Stimulated activated CD8-positive, alpha-beta memory T cell treated with anti-CD3 and anti-CD28 coated beads, Interleukin-12 subunit alpha, Interleukin-12 subunit beta, amount 100 ng/mL, for 4 hours (primary cell): ENCODE measurements at regions not wholly inside any gene's neighbourhood (a gene's known extent, or its start where the extent isn't known, plus 50 kb on each side); places are given as distances from the start of the nearest gene placed in this dataset.
"Not testable (repeated sequence)": the region's sequence is repeated elsewhere in the genome, so short reads cannot be mapped to it uniquely, and the experiment has no call there.

Source experiments
- DNase-seq: peaks from one replicate; pipeline ENCODE4 v3.0.0-alpha.2; 2020; ENCODE audit warnings: low read depth

DNA sequence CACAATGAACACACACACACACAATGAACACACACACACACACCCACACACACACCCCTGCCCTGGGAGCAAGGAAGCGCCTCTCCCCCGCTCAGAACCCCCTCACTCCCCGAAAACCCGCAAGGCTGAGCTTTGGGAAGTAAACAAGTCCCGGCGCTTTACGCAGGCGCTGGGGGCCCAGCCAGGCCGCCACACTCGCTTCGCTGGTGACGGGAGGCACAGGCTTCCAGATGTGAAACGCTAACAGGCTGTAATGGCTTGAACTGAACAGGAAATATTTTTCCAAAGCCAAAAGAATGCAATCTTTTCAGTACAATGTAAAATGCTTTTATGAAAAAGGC is 122.7 kb upstream of the IGF1R start:
- DNase-seq = no peak

DNA sequence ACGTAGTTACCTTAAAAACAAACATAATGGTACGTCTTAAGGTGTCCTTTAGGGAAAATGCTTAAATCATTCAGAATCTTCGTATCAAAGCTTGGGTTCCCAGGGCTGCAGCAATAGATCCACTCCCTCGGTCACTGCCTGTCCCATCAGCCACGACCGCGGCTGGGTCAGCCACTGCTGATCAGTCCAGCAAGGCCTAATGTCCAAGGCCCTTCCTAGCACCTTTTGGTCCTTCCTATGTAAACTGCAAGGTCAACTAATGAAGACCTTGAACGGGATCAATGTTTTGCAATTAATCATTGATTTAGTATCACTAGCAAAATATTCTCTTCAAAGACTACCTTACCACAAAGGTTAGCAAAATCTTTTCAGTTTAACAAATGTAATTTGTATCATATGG is 122.2 kb upstream of the IGF1R start:
- DNase-seq = no peak

DNA sequence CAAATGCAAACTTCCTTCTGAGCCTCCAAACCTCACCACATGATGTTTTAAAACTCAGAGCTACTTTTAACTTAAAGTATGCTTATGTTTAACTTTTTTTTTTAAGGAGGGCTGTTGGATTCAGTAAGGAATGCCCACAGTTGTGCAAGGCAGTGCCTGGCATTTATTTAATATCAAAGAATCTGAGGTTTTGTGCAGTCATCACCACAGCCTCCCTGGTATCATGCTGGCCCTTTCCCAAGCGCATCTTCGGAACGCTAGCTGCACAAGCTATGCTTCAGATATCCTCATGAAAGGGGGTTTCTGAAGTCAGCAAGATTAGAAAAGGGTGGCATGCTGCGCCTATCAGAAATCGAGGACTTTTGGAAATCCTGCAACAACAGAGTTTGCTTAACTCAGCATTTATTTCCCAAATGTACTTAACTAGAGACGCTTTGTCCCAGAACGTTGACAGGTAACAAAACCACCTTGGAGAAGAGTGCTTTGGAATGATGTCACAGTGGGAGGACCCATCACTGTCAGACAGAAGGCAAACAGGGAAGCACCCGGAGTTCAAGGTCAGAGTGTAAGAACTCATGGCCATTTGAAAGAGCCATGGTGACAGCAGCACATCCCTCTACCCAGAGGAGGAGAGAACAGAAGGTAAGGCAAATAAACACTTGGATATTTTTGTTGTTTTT is 120.2 kb upstream of the IGF1R start:
- DNase-seq = no peak

DNA sequence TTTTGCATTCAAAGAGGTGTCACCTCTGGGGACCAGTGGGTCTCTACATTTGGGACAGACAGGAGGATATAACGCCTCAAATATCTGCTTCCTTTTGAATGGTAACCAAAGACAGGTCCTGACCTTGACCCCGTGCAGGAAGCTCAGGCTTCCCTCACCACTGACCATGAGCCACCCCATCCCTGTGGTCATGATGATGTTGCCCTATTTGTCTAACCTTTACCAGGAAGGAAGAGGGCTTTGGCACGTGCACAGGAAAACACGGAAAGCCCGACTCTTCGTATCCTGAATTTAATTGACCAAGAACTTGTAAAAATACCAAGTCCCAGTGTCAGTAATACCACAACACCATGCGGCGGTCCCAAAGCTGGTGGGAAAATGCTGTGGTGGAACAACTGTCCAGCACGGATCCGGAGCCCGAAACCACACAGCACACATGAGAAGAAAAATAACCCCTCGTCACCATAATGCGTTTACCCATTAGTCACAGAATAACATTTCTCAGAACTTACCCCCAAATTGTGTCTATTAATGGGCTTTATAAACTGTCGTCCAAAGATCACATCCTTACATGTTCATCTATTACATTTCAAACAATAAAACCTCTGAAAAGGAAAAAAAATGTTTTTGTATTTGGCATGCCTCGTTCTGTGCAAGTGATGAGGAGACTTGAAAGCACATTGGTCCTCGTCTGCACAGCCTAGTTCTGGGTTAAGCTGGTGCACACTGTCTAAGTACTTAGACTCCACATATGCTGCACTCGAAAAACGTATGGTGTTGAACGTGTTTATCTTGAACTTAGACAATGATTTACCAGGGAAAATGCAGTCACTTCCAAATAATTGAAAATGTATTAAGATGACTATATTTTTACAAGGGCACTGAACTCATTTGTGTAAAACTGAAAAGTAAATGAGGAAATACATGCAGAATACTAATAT is 118.9 kb upstream of the IGF1R start:
- no peak for DNase-seq

DNA sequence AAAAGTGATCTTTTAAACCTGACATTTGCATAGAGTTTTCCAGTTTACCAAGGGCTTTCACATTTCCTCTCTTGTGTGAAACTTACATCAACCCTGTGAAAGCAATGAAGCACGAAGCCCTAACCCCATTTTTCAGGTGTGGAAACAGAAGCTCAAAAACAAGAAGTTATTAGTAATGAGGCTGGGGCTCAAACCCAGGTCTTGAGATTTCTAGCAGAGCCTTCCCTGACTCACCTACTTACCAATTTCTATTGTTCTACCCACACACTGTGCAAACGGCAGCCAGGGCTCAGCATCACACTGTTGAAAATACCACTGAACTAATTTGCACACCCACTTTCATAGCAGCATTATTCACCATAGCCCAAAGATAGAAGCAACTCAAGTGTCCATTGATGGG is 117.8 kb upstream of the IGF1R start:
- DNase-seq = no peak

DNA sequence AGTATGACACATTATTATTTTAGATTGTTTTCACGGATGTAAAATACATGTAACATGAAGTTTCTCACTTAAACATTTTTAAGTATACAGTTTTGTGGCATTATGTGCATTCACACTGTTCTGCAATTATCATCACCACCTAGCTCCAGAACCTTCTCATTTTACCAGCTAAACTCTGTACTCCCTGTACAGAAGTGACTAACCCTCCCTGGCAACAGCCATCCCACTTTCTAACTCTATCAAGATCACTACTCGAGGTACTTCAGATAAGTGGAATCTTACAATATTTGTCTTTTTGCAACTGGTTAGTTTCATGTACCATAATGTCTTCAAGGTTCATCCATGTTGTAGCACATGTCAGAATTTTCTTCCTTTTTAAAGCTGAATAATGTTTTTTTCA is 116.3 kb upstream of the IGF1R start:
- no peak for DNase-seq

DNA sequence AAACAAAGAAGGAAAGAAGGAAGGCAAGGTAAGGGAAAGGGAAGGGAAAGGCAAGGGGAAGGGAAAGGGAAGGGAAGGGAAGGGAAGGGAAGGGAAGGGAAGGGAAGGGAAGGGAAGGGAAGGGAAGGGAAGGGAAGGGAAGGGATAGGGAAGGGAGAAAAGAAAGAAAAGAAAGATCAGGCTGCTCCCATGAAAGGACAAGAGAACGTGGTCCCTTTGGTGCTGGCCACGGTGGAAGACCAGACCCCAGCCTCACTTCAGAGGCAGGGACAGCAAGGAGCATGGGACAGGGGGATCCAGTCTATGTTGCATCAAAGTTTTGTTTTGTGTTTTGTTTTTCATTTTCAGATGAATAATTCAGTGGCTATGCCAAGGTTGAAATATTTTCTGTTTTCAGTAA is 111.4 kb upstream of the IGF1R start:
- no peak for DNase-seq

DNA sequence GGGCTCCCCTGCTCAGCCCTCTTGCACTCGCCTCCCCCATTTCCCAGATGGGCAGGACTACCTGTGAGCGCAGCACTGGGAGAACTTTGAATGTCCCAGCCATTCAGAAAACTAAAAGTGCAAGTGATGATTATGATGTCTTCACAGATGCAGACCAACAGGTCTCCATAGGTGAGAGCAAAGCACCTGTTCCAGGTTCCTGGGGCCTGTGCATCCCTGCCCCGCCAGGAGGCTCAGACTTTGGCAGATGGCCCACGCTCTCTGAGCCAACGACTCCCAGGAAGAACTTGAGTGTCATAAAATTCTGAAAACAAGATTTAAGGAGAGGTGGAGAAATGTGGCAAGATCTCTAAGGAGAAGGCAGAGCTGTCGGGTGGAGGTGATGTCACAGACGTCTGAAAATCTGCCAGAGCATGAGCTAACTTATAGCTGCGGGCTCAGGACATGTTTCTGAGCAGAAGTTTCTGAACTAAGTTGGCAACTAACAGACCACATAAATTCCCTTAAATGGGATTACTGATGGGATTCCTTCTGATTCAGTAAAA is 110.8 kb upstream of the IGF1R start:
- no peak for DNase-seq

DNA sequence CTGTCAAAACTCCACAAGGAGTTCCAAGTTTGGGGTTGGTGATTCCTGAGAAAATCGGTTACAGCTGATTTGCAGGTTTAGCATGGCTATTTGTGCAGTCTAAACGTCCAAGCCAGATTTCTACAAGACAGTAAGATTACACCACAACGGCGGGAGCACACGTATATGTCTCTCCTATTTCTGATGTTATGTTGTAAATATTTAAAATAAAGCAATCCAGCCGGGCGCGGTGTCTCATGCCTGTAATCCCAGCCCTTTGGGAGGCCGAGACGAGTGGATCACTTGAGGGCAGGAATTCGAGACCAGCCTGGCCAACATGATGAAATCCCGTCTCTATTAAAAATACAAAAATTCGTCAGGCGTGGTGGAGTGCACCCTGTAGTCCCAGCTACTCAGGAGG is 106.8 kb upstream of the IGF1R start:
- DNase-seq = no peak

DNA sequence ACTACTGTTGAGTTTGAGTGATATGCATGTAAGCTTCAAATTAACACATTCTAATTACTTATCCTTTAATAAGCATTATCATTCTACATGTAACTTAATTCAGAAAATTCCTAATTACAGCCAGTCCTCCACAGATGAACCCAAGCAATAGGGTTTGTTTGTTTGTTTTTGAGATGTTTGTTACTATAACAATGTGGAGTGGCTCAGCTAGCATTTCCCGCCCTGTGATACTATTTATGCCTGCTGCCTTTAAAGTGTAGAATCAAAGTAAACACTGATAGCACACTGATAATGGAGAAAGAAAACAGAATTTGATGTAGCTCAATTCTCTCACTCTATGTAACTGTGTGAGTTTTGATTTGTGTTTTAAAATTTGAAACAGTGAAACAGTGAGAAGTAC is 105.1 kb upstream of the IGF1R start:
- DNase-seq = no peak

DNA sequence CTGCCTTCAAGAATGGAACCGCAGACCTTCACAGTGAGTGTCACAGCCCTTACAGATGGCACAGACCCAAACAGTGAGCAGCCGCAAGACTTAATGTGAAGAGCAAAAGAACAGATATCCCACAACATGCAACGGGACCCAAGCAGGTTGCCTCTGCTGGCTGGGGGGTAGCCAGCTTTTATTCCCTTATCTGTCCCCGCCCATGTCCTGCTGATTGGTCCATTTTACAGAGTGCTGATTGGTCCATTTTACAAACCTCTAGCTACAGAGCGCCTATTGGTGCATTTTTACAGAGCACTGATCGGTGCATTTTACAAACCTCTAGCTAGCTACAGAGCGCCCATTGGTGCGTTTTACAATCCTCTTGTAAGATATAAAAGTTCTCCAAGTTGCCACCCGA is 102.0 kb upstream of the IGF1R start:
- DNase-seq = no peak

DNA sequence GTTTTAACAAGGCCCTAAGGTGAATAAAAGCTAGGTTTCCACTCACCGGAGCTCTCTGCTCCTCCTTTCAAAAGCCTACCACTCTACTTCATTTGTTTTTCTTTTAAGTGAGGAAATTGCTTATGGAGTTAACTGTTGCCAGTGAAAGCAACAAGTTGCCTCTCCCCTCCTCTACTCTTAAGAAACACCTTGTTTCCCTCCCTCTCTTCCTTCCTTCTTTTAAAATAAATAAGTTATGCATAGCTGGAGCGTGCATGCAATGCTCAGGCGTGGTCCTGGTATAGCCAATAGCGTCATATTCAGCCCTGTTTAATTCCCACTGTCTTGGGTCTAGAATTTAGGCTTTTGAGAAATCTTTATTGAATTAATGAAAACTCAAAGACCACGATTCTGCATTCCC is 101.1 kb upstream of the IGF1R start:
- DNase-seq = no peak

DNA sequence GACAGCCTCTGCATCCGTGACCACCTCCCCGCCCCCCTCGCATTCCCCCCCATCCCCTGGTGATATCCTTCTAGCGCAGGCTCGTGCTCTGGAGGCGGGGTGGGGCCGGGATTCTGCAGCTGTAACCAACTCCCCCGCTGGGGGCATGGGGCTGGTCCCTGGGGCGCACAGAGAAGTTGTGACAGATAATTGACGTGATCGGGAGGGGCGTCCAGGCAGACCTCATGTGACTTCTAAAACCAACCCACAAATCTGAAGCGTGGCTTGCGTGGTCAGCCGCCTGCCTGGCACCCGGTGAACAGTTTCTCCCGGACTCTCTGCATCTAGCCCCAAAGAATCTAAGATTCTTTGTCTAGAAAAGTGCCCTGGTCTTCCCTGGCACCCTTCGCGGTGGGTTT is 100.6 kb upstream of the IGF1R start:
- no peak for DNase-seq

DNA sequence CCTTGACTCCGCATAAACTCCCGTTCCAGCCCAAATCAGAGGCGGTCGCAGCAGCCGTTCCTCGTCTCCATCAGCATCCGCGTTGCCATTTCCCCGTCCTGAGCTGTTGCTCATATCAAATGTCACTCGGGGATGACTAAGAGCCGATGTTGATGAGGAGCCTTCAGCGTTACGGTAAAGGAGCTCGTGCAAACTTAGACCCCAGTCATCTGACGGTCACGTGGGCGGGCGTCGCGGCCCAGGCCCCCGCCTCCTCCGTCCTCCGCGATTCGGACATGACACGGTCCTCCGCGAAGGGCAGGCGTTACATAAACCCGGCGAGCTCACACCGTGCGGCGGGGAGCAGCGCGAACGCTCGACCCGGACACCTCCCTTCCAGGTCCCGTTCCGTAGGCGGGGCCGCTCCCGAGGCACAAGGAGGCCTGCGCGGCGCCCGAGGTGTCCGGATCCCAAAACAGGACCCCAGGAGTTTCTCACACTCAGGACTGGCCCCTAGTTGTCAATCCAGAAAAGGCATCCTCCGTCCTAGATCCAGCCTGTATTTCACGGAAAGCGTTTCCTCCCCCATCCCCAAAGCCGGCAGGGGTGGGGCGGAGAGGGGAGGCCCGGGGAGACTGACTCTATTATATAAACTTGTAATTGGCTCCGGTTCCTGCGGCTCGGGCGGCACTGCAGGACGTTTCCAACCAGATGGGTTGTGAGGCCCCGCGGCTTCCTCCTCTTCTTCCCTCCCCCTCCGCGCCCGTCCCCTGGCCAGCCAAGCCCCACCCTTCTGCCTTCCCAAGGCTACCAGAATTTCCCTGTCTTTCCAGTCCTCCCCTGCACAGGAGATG is 100.0 kb upstream of the IGF1R start:
- DNase-seq = peak; percentile 22

DNA sequence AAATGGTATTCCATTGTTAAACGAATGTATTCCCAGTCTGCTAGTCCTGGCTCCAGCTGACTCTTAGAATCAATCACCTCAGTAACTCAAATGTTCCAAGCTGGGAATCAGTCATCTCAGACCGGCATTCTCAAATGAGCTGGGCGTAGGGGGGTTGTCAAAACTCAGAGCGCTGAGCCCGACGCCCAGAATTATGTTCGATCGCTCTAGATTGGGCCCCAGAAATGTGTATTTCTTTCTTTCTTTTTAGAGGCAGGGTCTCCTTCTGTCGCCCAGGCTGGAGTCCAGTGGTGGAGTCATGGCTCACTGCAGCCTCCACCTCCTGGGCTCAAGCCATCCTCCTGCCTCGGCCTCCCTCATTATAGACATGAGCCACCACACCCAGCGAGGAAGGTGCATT is 99.3 kb upstream of the IGF1R start:
- no peak for DNase-seq

DNA sequence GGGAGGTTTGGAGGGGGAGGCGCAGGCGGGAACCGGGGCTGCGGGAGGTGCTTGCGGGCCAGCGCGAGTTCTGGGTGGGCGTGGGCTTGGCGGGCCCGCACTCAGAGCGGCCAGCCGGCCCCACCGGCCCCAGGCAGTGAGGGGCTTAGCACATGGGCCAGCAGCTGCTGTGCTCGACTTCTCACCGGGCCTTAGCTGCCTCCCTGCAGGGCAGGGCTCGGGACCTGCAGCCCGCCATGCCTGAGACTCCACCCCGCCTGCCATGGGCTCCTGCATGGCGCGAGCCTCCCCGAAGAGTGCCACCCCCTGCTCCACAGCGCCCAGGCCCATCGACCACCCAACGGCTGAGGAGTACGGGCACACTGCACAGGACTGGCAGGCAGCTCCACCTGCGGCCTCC is 98.6 kb upstream of the IGF1R start:
- DNase-seq = no peak

DNA sequence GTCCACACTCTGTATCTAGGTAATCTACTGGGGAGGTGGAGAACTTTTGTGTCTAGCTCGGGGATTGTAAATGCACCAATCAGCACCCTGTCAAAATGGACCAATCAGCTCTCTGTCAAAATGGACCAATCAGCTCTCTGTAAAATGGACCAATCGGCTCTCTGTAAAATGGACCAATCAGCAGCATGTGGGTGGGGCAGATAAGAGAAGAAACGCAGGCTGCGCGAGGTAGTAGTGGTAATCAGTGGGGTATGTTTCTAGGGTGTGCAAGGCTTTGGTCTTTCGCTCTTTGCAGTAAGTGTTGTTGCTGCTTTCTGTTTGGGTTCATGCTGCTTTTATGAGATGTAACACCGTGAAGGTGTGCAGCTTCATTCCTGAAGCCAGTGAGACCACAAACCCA is 98.0 kb upstream of the IGF1R start:
- not testable (repeated sequence) for DNase-seq

DNA sequence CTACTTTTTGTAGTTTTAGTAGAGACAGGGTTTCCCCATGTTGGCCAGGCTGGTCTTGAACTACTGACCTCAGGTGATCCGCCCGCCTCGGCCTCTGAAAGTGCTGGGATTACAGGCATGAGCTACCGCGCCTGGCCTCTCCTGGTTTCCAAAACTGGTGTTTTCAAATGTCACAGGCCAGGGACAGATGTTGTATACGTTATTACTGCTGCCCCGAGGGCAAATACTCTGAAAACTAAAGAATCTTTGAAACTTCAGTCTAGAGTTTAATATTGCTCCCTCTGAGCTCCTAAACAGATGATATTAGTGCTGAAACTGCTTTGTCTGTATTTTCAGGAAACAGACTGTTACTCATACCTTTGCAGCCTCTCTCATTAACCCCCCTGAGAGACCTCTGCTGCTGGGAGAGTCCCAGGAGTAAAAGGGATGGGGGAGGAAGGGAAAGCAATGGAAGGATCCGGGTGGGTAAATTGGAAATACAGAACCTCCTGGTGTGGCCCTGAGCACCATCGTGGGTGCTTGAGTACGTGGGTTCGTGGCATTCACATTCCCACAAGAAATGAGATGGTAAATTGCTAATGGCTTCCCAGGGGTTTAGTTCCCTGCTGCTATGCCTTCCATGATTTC is 96.3 kb upstream of the IGF1R start:
- no peak for DNase-seq

DNA sequence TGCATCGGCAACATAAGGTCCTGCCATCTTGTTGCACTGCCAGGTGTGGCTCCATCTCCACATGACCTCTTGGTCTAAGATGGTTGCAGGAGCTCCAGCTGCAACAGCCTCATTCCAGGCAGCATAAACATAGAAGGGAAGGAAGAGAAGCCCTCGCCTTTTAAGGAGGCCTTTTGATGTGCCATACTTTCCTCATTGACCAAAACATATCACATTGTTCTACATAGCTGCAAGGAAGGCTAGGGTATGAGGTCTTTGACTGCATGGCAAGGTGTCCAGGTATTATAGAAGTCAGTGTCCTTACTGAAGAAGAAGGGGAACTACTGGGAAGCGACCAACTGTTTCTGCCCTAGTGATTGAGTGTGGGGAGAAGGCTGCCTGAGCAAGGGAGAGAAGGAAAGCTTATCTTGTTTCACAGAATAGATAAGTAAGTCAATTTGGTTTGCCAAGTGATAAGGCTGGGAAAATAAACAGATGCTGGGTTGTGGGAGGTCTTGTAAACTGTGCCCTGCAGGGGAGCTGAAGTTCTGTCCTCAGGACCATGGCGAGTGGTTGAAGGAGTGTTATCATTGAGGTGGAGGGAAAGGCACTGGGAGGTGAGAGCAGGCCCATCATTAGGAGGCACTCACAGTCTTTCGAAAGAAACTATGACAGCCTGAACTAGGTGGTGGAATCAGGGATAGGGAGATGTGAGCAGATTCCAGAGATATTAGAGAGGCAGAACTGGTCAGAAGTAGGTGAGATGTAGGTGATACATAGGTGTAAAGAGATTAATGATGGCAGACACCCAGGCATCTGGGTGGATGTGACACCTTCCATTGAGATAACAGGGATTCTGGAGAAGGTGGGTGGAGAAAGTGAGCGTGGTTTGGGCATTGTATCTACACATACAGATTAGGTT is 93.8 kb upstream of the IGF1R start:
- DNase-seq = no peak

DNA sequence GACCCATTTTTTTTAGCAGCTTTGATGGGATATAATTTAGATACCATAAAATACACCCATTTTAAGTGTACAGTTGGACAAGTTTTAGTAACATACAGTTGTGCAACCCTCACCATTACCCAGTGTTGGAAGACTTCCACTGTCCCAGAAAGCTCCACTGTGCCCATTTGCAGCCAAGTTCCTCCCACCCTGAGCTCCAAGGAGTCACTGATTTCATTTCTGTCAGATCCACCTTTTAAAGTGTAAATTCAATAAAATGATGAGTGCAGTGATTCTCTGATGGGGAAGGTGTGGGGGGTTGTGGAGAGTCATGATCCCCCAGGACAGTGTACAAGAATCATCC is 93.2 kb upstream of the IGF1R start:
- DNase-seq = no peak

DNA sequence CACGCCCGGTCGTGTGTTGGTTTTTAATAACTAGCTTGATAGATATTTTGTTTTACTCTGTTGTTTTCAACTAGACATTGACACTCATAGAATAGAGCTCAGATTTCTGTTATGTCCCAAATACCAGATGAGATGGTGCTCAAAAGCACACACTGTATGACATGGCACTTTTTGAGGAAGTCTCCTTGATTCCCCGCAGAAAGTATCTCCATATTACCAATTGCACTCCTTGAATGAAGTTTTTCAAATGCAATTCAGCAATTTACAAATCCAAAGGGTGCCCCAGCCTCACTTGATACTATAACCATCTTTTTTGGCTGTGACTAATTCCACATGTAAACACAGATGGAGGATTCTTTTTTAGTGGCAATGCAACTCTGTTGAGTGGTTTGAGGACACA is 92.0 kb upstream of the IGF1R start:
- DNase-seq = no peak
